ENCODE measurements at regions not wholly inside any gene's neighbourhood (a gene's known extent, or its start where the extent isn't known, plus 50 kb on each side); places are given as distances from the start of the nearest gene placed in this dataset.

DNA sequence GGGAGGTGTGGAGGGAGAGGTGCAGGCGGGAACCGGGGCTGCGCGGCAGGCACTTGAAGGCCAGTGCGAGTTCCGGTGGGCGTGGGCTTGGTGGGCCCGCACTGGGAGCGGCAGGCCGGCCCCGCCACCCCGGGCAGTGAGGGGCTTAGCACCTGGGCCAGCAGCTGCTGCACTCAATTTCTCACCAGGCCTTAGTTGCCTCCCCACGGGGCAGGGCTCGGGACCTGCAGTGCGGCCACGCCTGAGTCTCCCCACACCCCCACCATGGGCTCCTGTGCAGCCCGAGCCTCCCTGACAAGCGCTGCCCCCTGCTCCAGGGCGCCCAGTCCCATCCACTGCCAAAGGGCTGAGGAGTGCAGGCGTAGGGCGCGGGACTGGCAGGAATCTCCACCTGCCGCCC is 284.5 kb downstream of the DEPDC1B start:
- no peak overlapping the region for H2BK5ac ChIP-seq (ENCODE audit: insufficient read length, low read length)
- no peak overlapping the region for H2AK5ac ChIP-seq (ENCODE audit: insufficient read length, low read length)
- H3K23me2 ChIP-seq (ENCODE audit: insufficient read length, low read depth, low read length, poor library complexity, severe bottlenecking), result no peaks in the 10 kb centered on the region
- Mint-ChIP-seq H3K27me3 (ENCODE audit: low read depth) (no peaks in the 10 kb centered on the region), H3K4me1 (no peaks in the 10 kb centered on the region), H3K27ac (no peak overlapping the region), H3K4me3 (no peak overlapping the region), H3K9me3 (peaks cover 3 to 9% of the 10 kb centered on the region in 2 experiments; a peak in 3 of 5 replicates), H3K36me3 (ENCODE audit: insufficient read depth in 1 of 3, low read depth in 3 of 3) (peaks cover 0 to 10% (median 8%) of the 10 kb centered on the region in 3 experiments; a peak in 4 of 7 replicates)
- no peaks in the 10 kb centered on the region for H3K4me1 ChIP-seq (ENCODE audit: insufficient read depth, low read length)
- no peaks in the 10 kb centered on the region for H3K79me2 ChIP-seq (ENCODE audit: insufficient read depth, low read length)
- no peak overlapping the region for H2BK120ac ChIP-seq (ENCODE audit: low read depth, low read length, poor library complexity, severe bottlenecking)
- no peak for DNase-seq
- no peak overlapping the region for H3K23ac ChIP-seq (ENCODE audit: insufficient read length, low read depth, low read length)
- no peak overlapping the region for H4K8ac ChIP-seq (replicated peaks; ENCODE audit: insufficient read length, low read depth, low read length)
- no peak overlapping the region for H4K5ac ChIP-seq (ENCODE audit: insufficient read length, low read depth, low read length)
- no peak overlapping the region for H4K91ac ChIP-seq (ENCODE audit: insufficient read length, low read depth, low read length)
- TF ChIP-seq, protein P1, sequence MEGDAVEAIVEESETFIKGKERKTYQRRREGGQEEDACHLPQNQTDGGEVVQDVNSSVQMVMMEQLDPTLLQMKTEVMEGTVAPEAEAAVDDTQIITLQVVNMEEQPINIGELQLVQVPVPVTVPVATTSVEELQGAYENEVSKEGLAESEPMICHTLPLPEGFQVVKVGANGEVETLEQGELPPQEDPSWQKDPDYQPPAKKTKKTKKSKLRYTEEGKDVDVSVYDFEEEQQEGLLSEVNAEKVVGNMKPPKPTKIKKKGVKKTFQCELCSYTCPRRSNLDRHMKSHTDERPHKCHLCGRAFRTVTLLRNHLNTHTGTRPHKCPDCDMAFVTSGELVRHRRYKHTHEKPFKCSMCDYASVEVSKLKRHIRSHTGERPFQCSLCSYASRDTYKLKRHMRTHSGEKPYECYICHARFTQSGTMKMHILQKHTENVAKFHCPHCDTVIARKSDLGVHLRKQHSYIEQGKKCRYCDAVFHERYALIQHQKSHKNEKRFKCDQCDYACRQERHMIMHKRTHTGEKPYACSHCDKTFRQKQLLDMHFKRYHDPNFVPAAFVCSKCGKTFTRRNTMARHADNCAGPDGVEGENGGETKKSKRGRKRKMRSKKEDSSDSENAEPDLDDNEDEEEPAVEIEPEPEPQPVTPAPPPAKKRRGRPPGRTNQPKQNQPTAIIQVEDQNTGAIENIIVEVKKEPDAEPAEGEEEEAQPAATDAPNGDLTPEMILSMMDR (conservative IDR thresholded peaks at IDR 0.05), result no peak
- H3K9me3 ChIP-seq (ENCODE audit: control insufficient read depth, low read depth, low read length), result no peaks in the 10 kb centered on the region
- H2BK15ac ChIP-seq (ENCODE audit: low read depth, low read length), result no peak overlapping the region
- H3K27ac ChIP-seq (ENCODE audit: insufficient read length, low read depth, low read length), result no peak overlapping the region
- no peak overlapping the region for H3K18ac ChIP-seq (ENCODE audit: insufficient read length, low read depth, low read length)
- no peaks in the 10 kb centered on the region for H3K27me3 ChIP-seq (ENCODE audit: insufficient read depth, low read length)
- H3K9ac ChIP-seq (ENCODE audit: extremely low read depth, insufficient read length, low read length), result no peak overlapping the region
- H2BK12ac ChIP-seq (ENCODE audit: insufficient read length, low read depth, low read length), result no peak overlapping the region
- no peak overlapping the region for H3K4ac ChIP-seq (ENCODE audit: low read depth, low read length)
- H3K79me1 ChIP-seq (ENCODE audit: insufficient read depth, low read depth, low read length, poor library complexity, severe bottlenecking), result no peaks in the 10 kb centered on the region
- no peaks in the 10 kb centered on the region for H4K20me1 ChIP-seq (ENCODE audit: control insufficient read depth, insufficient read depth, insufficient read length)
- no peak overlapping the region for H2AFZ ChIP-seq (ENCODE audit: low read length)
- no peak overlapping the region for H3T11ph ChIP-seq (ENCODE audit: low read length)
- H3K4me2 ChIP-seq (ENCODE audit: insufficient read depth, insufficient read length, low read length), result no peak overlapping the region
- no peak overlapping the region for H3K56ac ChIP-seq (ENCODE audit: insufficient read length, low read depth, low read length)
- WGBS (ENCODE audit: extremely low coverage, insufficient read length, low lambda C conversion rate), result no CpG with 5 or more reads among the region's 23 CpGs
- H3K14ac ChIP-seq (ENCODE audit: insufficient read depth, low read length), result no peak overlapping the region
- H2BK20ac ChIP-seq (ENCODE audit: low read depth, low read length, poor library complexity, severe bottlenecking), result no peak overlapping the region

Data from H9 (cell line).